HG02970 (cell line): ENCODE measurements at regions not wholly inside any gene's neighbourhood (a gene's known extent, or its start where the extent isn't known, plus 50 kb on each side); places are given as distances from the start of the nearest gene placed in this dataset.

Experiments
- ATAC-seq: cut with Tn5 transposase; IDR thresholded peaks from one replicate; pipeline ENCODE4 v1.9.1; 2021; ENCODE audit warnings: mild to moderate bottlenecking, moderate library complexity, moderate number of reproducible peaks; ENCODE audit not compliant: unreplicated experiment, low FRiP score

GRCh38 chr13:106306748-106307277 lies 228.6 kb downstream of the EFNB2 start:
- no peak for ATAC-seq

- no peak for ATAC-seq
Measured at GRCh38 chr13:106302843-106303242, 232.6 kb downstream of the EFNB2 start.

GRCh38 chr13:106302011-106302410 lies 233.5 kb downstream of the EFNB2 start:
- no peak for ATAC-seq

- no peak for ATAC-seq
Measured at GRCh38 chr13:106299621-106300020, 235.8 kb downstream of the EFNB2 start.

- no peak for ATAC-seq
Measured at GRCh38 chr13:106297283-106297682, 238.2 kb downstream of the EFNB2 start.

- no peak for ATAC-seq
Measured at GRCh38 chr13:106296723-106297122, 238.7 kb downstream of the EFNB2 start.

- ATAC-seq: no peak
Measured at GRCh38 chr13:106295971-106296370, 239.5 kb downstream of the EFNB2 start.

GRCh38 chr13:106291006-106291405 lies 244.5 kb downstream of the EFNB2 start:
- ATAC-seq: no peak

- ATAC-seq: no peak
Measured at GRCh38 chr13:106287351-106287750, 248.1 kb downstream of the EFNB2 start.

GRCh38 chr13:106286811-106287210 lies 248.7 kb downstream of the EFNB2 start:
- peak; percentile 81 for ATAC-seq

GRCh38 chr13:106284358-106284757 lies 251.1 kb downstream of the EFNB2 start:
- ATAC-seq: no peak

GRCh38 chr13:106281426-106281825 lies 254.0 kb downstream of the EFNB2 start:
- ATAC-seq: no peak

- no peak for ATAC-seq
Measured at GRCh38 chr13:106277484-106278154, 257.8 kb downstream of the EFNB2 start.

GRCh38 chr13:106276876-106277275 lies 258.6 kb downstream of the EFNB2 start:
- ATAC-seq: no peak

- no peak for ATAC-seq
Measured at GRCh38 chr13:106275446-106276032, 259.9 kb downstream of the EFNB2 start.

- no peak for ATAC-seq
Measured at GRCh38 chr13:106274551-106275203, 260.8 kb downstream of the EFNB2 start.

- ATAC-seq: no peak
Measured at GRCh38 chr13:106263801-106264200, 271.7 kb downstream of the EFNB2 start.

GRCh38 chr13:106262886-106263285 lies 272.6 kb downstream of the EFNB2 start:
- no peak for ATAC-seq

- ATAC-seq: no peak
Measured at GRCh38 chr13:106261450-106261849, 274.0 kb downstream of the EFNB2 start.

GRCh38 chr13:106260352-106260751 lies 275.1 kb downstream of the EFNB2 start:
- ATAC-seq: no peak

GRCh38 chr13:106259928-106260327 lies 275.5 kb downstream of the EFNB2 start:
- no peak for ATAC-seq
